ENCODE measurements at regions not wholly inside any gene's neighbourhood (a gene's known extent, or its start where the extent isn't known, plus 50 kb on each side); places are given as distances from the start of the nearest gene placed in this dataset.

- DNase-seq (ENCODE audit: low spot score) = no peak
- Histone ChIP-seq H3K4me1 (ENCODE audit: control insufficient read depth in 2 of 2, insufficient read depth in 1 of 2, low read depth in 1 of 2, low read length in 2 of 2) (no peaks in the 10 kb centered on the region), H2BK120ac (ENCODE audit: low read depth, low read length) (no peak overlapping the region), H4K8ac (ENCODE audit: low read depth, low read length) (no peak overlapping the region), H3K14ac (ENCODE audit: low read length) (no peak overlapping the region), H3K27me3 (ENCODE audit: control insufficient read depth in 3 of 3, insufficient read depth in 3 of 3, low read depth in 1 of 3, low read length in 3 of 3) (no peaks in the 10 kb centered on the region), H3K4me3 (ENCODE audit: low read length in 2 of 2) (no peak overlapping the region), H3K9ac (ENCODE audit: low read depth, low read length, poor library complexity) (no peak overlapping the region), H3K79me1 (ENCODE audit: low read depth, low read length) (no peaks in the 10 kb centered on the region), H2AFZ (ENCODE audit: low read length) (no peak overlapping the region), H2BK15ac (ENCODE audit: low read length) (no peak overlapping the region), H3K4me2 (ENCODE audit: insufficient read depth, low read length, poor library complexity, severe bottlenecking) (no peak overlapping the region), H2AK5ac (ENCODE audit: low read depth, low read length) (no peak overlapping the region), H3K4ac (ENCODE audit: low read length) (no peak overlapping the region), H3K27ac (replicated peaks; ENCODE audit: low read length) (no peak overlapping the region), H2BK5ac (ENCODE audit: low read length) (no peak overlapping the region), H3K18ac (ENCODE audit: low read length) (no peak overlapping the region), H3K36me3 (replicated peaks in 1 of 2; ENCODE audit: control insufficient read depth in 2 of 2, insufficient read depth in 2 of 2, low read length in 2 of 2) (no peaks in the 10 kb centered on the region), H3K23ac (ENCODE audit: low read depth, low read length, poor library complexity) (no peak overlapping the region), H4K91ac (ENCODE audit: low read depth, low read length, poor library complexity) (no peak overlapping the region), H3K9me3 (replicated peaks in 1 of 2; ENCODE audit: control insufficient read depth in 2 of 2, insufficient read depth in 1 of 2, low read depth in 1 of 2, low read length in 2 of 2) (no peaks in the 10 kb centered on the region), H2BK12ac (ENCODE audit: low read length) (no peak overlapping the region)
- no CpG with 5 or more reads among the region's 3 CpGs for WGBS, 2 donors (ENCODE audit: extremely low coverage in 2 of 2, insufficient read length in 2 of 2, insufficient replicate concordance in 1 of 2)
Measured at GRCh38 chr13:78133511-78133910, 214.9 kb upstream of the EDNRB start.

- Histone ChIP-seq H3K18ac (ENCODE audit: low read length) (no peak overlapping the region), H2BK5ac (ENCODE audit: low read length) (no peak overlapping the region), H3K14ac (ENCODE audit: low read length) (no peak overlapping the region), H3K27ac (replicated peaks; ENCODE audit: low read length) (no peak overlapping the region), H3K9me3 (replicated peaks in 1 of 2; ENCODE audit: control insufficient read depth in 2 of 2, insufficient read depth in 1 of 2, low read depth in 1 of 2, low read length in 2 of 2) (no peaks in the 10 kb centered on the region), H3K27me3 (ENCODE audit: control insufficient read depth in 3 of 3, insufficient read depth in 3 of 3, low read depth in 1 of 3, low read length in 3 of 3) (no peaks in the 10 kb centered on the region), H4K91ac (ENCODE audit: low read depth, low read length, poor library complexity) (no peak overlapping the region), H3K9ac (ENCODE audit: low read depth, low read length, poor library complexity) (no peak overlapping the region), H2BK15ac (ENCODE audit: low read length) (no peak overlapping the region), H2AK5ac (ENCODE audit: low read depth, low read length) (no peak overlapping the region), H2BK12ac (ENCODE audit: low read length) (no peak overlapping the region), H2BK120ac (ENCODE audit: low read depth, low read length) (no peak overlapping the region), H3K4me2 (ENCODE audit: insufficient read depth, low read length, poor library complexity, severe bottlenecking) (no peak overlapping the region), H3K4me1 (ENCODE audit: control insufficient read depth in 2 of 2, insufficient read depth in 1 of 2, low read depth in 1 of 2, low read length in 2 of 2) (no peaks in the 10 kb centered on the region), H3K4ac (ENCODE audit: low read length) (no peak overlapping the region), H3K79me1 (ENCODE audit: low read depth, low read length) (no peaks in the 10 kb centered on the region), H3K23ac (ENCODE audit: low read depth, low read length, poor library complexity) (no peak overlapping the region), H3K36me3 (replicated peaks in 1 of 2; ENCODE audit: control insufficient read depth in 2 of 2, insufficient read depth in 2 of 2, low read length in 2 of 2) (no peaks in the 10 kb centered on the region), H4K8ac (ENCODE audit: low read depth, low read length) (no peak overlapping the region), H3K4me3 (ENCODE audit: low read length in 2 of 2) (no peak overlapping the region), H2AFZ (ENCODE audit: low read length) (no peak overlapping the region)
- no peak for DNase-seq (ENCODE audit: low spot score)
Measured at GRCh38 chr13:78131811-78132210, 213.2 kb upstream of the EDNRB start.

- H4K8ac ChIP-seq (ENCODE audit: low read depth, low read length) = no peak overlapping the region
- no peak overlapping the region for H2BK12ac ChIP-seq (ENCODE audit: low read length)
- H2AFZ ChIP-seq (ENCODE audit: low read length) = no peak overlapping the region
- DNase-seq (ENCODE audit: low spot score) = no peak
- H3K14ac ChIP-seq (ENCODE audit: low read length) = no peak overlapping the region
- H3K36me3 ChIP-seq (replicated peaks in 1 of 2; ENCODE audit: control insufficient read depth in 2 of 2, insufficient read depth in 2 of 2, low read length in 2 of 2) = no peaks in the 10 kb centered on the region
- no peak overlapping the region for H3K4me3 ChIP-seq (ENCODE audit: low read length in 2 of 2)
- H3K79me1 ChIP-seq (ENCODE audit: low read depth, low read length) = no peaks in the 10 kb centered on the region
- H3K27ac ChIP-seq (replicated peaks; ENCODE audit: low read length) = no peak overlapping the region
- no peaks in the 10 kb centered on the region for H3K4me1 ChIP-seq (ENCODE audit: control insufficient read depth in 2 of 2, insufficient read depth in 1 of 2, low read depth in 1 of 2, low read length in 2 of 2)
- H2AK5ac ChIP-seq (ENCODE audit: low read depth, low read length) = no peak overlapping the region
- no peak overlapping the region for H3K18ac ChIP-seq (ENCODE audit: low read length)
- no peak overlapping the region for H4K91ac ChIP-seq (ENCODE audit: low read depth, low read length, poor library complexity)
- H3K4me2 ChIP-seq (ENCODE audit: insufficient read depth, low read length, poor library complexity, severe bottlenecking) = no peak overlapping the region
- H2BK15ac ChIP-seq (ENCODE audit: low read length) = no peak overlapping the region
- H3K4ac ChIP-seq (ENCODE audit: low read length) = no peak overlapping the region
- H3K9ac ChIP-seq (ENCODE audit: low read depth, low read length, poor library complexity) = no peak overlapping the region
- no peaks in the 10 kb centered on the region for H3K27me3 ChIP-seq (ENCODE audit: control insufficient read depth in 3 of 3, insufficient read depth in 3 of 3, low read depth in 1 of 3, low read length in 3 of 3)
- WGBS, 2 donors (ENCODE audit: extremely low coverage in 2 of 2, insufficient read length in 2 of 2, insufficient replicate concordance in 1 of 2) = no CpG with 5 or more reads among the region's 2 CpGs
- no peaks in the 10 kb centered on the region for H3K9me3 ChIP-seq (replicated peaks in 1 of 2; ENCODE audit: control insufficient read depth in 2 of 2, insufficient read depth in 1 of 2, low read depth in 1 of 2, low read length in 2 of 2)
- no peak overlapping the region for H3K23ac ChIP-seq (ENCODE audit: low read depth, low read length, poor library complexity)
- H2BK120ac ChIP-seq (ENCODE audit: low read depth, low read length) = no peak overlapping the region
- no peak overlapping the region for H2BK5ac ChIP-seq (ENCODE audit: low read length)
Measured at GRCh38 chr13:78131346-78131745, 212.7 kb upstream of the EDNRB start.

- Histone ChIP-seq H2AFZ (ENCODE audit: low read length) (peak overlapping the region; percentile 49), H3K4me1 (ENCODE audit: control insufficient read depth in 2 of 2, insufficient read depth in 1 of 2, low read depth in 1 of 2, low read length in 2 of 2) (no peaks in the 10 kb centered on the region)
Measured at GRCh38 chr13:78129823-78130222, 211.2 kb upstream of the EDNRB start.

More at GRCh38 chr13:78129823-78130222, 211.2 kb upstream of the EDNRB start:
- DNase-seq (ENCODE audit: low spot score) = no peak
- Histone ChIP-seq H3K27ac (replicated peaks; ENCODE audit: low read length) (no peak overlapping the region), H3K79me1 (ENCODE audit: low read depth, low read length) (no peaks in the 10 kb centered on the region), H4K91ac (ENCODE audit: low read depth, low read length, poor library complexity) (no peak overlapping the region), H3K36me3 (replicated peaks in 1 of 2; ENCODE audit: control insufficient read depth in 2 of 2, insufficient read depth in 2 of 2, low read length in 2 of 2) (no peaks in the 10 kb centered on the region), H3K23ac (ENCODE audit: low read depth, low read length, poor library complexity) (no peak overlapping the region), H3K9ac (ENCODE audit: low read depth, low read length, poor library complexity) (no peak overlapping the region), H4K8ac (ENCODE audit: low read depth, low read length) (no peak overlapping the region), H3K9me3 (replicated peaks in 1 of 2; ENCODE audit: control insufficient read depth in 2 of 2, insufficient read depth in 1 of 2, low read depth in 1 of 2, low read length in 2 of 2) (no peaks in the 10 kb centered on the region), H3K18ac (ENCODE audit: low read length) (no peak overlapping the region), H2AK5ac (ENCODE audit: low read depth, low read length) (no peak overlapping the region), H2BK120ac (ENCODE audit: low read depth, low read length) (no peak overlapping the region), H3K14ac (ENCODE audit: low read length) (no peak overlapping the region), H3K4me2 (ENCODE audit: insufficient read depth, low read length, poor library complexity, severe bottlenecking) (no peak overlapping the region), H3K4ac (ENCODE audit: low read length) (no peak overlapping the region), H2BK5ac (ENCODE audit: low read length) (no peak overlapping the region), H3K27me3 (ENCODE audit: control insufficient read depth in 3 of 3, insufficient read depth in 3 of 3, low read depth in 1 of 3, low read length in 3 of 3) (no peaks in the 10 kb centered on the region), H2BK15ac (ENCODE audit: low read length) (no peak overlapping the region), H3K4me3 (ENCODE audit: low read length in 2 of 2) (no peak overlapping the region), H2BK12ac (ENCODE audit: low read length) (no peak overlapping the region)
- WGBS, 2 donors (ENCODE audit: extremely low coverage in 2 of 2, insufficient read length in 2 of 2, insufficient replicate concordance in 1 of 2) = no CpG with 5 or more reads among the region's 2 CpGs
